Stomach (tissue), 8 donors: ENCODE measurements at regions not wholly inside any gene's neighbourhood (a gene's known extent, or its start where the extent isn't known, plus 50 kb on each side); places are given as distances from the start of the nearest gene placed in this dataset.

ENCODE experiments used
- DNase-seq, 2 donors: peaks; one replicate each; pipeline versions ENCODE4 v3.0.0 to v3.0.0-alpha.2; 2013 to 2019
- H3K27ac ChIP-seq, 5 donors: fragments of 200-600 bp in 4 of 5; sonication (generic) in 4 of 5; one replicate each; pipeline ENCODE4 v1.5.1; 2013 to 2019; ENCODE audit warnings: mild to moderate bottlenecking in 1 of 5, moderate library complexity in 1 of 5
- H3K27me3 ChIP-seq, 3 donors: fragments of 200-600 bp; sonication (generic); one replicate each; pipeline ENCODE4 v1.5.1; 2017 to 2019; ENCODE audit warnings: mixed run types in 1 of 3
- H3K36me3 ChIP-seq, 4 donors: fragments of 200-600 bp; sonication (generic); 1 replicate in 3 of 4; 2 replicates in 1 of 4; pipeline ENCODE4 v1.5.1; 2016 to 2019
- H3K4me1 ChIP-seq, 4 donors: fragments of 200-600 bp; sonication (generic); one replicate each; pipeline ENCODE4 v1.5.1; 2016 to 2019
- H3K4me3 ChIP-seq, 4 donors: fragments of 200-600 bp; sonication (generic) in 3 of 4; one replicate each; pipeline ENCODE4 v1.5.1; 2016 to 2019; ENCODE audit warnings: mild to moderate bottlenecking in 1 of 4
- H3K9me3 ChIP-seq, 4 donors: fragments of 200-600 bp; sonication (generic); one replicate each; pipeline ENCODE4 v1.5.1; 2016 to 2019
- EP300 ChIP-seq: sonication (generic); formaldehyde crosslinking; IDR thresholded peaks from one replicate; pipeline ENCODE4 v1.6.1; 2017; ENCODE audit warnings: antibody characterized with exemption
- POLR2A ChIP-seq, 4 donors: fragments of 450-650 bp; IDR thresholded peaks; one replicate each; pipeline ENCODE4 v1.6.1; 2016; ENCODE audit warnings: antibody characterized with exemption in 4 of 4, control low read depth in 2 of 4, mild to moderate bottlenecking in 1 of 4, moderate library complexity in 1 of 4
- POLR2AphosphoS5 ChIP-seq, 3 donors: sonication (generic); formaldehyde crosslinking; IDR thresholded peaks; one replicate each; pipeline ENCODE4 v1.6.1; 2016; ENCODE audit warnings: antibody characterized with exemption in 3 of 3
- WGBS, 5 donors: extraction: QIAGEN DNeasy Blood & Tissue Kit in 3 of 5; methylation state at CpG; one replicate each; pipeline versions ENCODE4 v1.1.5 to v1.1.7; 2013 to 2018; 5-methylcytosine and 5-hydroxymethylcytosine counted together
- intact Hi-C: fragments of 100-400 bp; cut with DNase I; formaldehyde crosslinking; loops from one replicate; pipeline ENCODE4 v1.15.1; 2023; ENCODE audit warnings: low total_unique reads
- TF ChIP-seq, protein P1 (sequence below), 7 experiments: fragments of 450-650 bp in 4 of 7; fragments of 200-600 bp in 3 of 7; sonication (generic) in 3 of 7; IDR thresholded peaks; one replicate each; pipeline ENCODE4 v1.5.1; 2016 to 2019; ENCODE audit warnings: antibody characterized with exemption in 7 of 7, control low read depth in 2 of 7, mild to moderate bottlenecking in 1 of 7
- donor health status: healthy with polysubstance abuse.
- donor health status: Bipolar disorder and iron deficiency.
- donor health status: healthy.

DNA sequence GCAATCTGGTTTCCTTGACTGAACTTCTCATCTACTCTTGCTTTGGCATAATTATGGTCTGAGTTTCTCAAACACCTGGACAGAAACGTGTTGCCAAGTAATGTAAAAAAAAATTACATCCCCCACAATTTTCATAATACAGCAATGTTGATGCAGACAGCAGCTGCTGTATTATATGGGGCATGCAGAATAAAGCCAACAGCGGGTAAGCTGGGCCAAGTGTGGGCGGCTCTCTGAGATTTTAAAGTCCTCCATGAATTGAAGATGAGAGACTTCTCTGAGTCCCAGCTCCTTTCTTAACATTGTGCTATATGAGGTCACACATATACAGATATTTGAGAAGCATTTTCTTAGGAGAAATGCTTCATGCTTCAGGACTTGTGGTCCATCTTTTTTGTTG, 881.2 kb downstream of the GALC start:
- no peak for DNase-seq
- Histone ChIP-seq H3K4me1 (no peaks in the 10 kb centered on the region), H3K4me3 (no peak overlapping the region), H3K9me3 (no peaks in the 10 kb centered on the region), H3K36me3 (no peaks in the 10 kb centered on the region), H3K27ac (no peak overlapping the region), H3K27me3 (no peaks in the 10 kb centered on the region)
- WGBS, 5 donors: 69 to 78% (median 71%) methylated on average over 3 of the region's 3 CpGs
- intact Hi-C loops: no loop called here
- TF ChIP-seq, protein P1, sequence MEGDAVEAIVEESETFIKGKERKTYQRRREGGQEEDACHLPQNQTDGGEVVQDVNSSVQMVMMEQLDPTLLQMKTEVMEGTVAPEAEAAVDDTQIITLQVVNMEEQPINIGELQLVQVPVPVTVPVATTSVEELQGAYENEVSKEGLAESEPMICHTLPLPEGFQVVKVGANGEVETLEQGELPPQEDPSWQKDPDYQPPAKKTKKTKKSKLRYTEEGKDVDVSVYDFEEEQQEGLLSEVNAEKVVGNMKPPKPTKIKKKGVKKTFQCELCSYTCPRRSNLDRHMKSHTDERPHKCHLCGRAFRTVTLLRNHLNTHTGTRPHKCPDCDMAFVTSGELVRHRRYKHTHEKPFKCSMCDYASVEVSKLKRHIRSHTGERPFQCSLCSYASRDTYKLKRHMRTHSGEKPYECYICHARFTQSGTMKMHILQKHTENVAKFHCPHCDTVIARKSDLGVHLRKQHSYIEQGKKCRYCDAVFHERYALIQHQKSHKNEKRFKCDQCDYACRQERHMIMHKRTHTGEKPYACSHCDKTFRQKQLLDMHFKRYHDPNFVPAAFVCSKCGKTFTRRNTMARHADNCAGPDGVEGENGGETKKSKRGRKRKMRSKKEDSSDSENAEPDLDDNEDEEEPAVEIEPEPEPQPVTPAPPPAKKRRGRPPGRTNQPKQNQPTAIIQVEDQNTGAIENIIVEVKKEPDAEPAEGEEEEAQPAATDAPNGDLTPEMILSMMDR (IDR thresholded peaks at IDR 0.05): no peak
- TF ChIP-seq POLR2AphosphoS5 (IDR thresholded peaks at IDR 0.05): no peak
- TF ChIP-seq EP300: no peak
- TF ChIP-seq POLR2A (IDR thresholded peaks at IDR 0.05): no peak

DNA sequence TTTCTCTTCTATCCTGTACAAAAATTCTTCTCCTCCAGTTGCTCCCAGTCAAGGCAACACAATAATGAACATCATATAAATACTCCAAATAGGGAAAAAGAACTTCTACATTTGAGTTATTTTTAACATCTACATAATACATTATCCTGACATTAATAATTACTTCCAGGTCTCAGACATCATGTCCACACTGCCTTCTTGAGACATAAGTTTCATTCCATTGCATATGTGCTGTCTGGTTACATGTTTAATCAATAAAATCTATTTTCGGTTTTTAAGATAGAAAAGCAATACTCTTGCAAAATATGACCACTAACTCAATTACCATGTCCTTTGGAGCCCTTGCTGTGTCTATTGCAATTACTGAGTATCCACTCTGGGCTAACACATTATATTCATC, 881.9 kb downstream of the GALC start:
- no peaks in the 10 kb centered on the region for H3K4me1 ChIP-seq
- no peak for DNase-seq
- TF ChIP-seq POLR2A (IDR thresholded peaks at IDR 0.05) (no peak), POLR2AphosphoS5 (IDR thresholded peaks at IDR 0.05) (no peak), EP300 (no peak)
- TF ChIP-seq, protein P1 (IDR thresholded peaks at IDR 0.05): no peak
- WGBS, 5 donors: 83 to 91% (median 87%) methylated on average over 1 of the region's 1 CpG
- no peaks in the 10 kb centered on the region for H3K36me3 ChIP-seq
- no peak overlapping the region for H3K27ac ChIP-seq
- H3K4me3 ChIP-seq: no peak overlapping the region
- H3K27me3 ChIP-seq: no peaks in the 10 kb centered on the region
- H3K9me3 ChIP-seq: no peaks in the 10 kb centered on the region
- intact Hi-C loops: no loop called here

DNA sequence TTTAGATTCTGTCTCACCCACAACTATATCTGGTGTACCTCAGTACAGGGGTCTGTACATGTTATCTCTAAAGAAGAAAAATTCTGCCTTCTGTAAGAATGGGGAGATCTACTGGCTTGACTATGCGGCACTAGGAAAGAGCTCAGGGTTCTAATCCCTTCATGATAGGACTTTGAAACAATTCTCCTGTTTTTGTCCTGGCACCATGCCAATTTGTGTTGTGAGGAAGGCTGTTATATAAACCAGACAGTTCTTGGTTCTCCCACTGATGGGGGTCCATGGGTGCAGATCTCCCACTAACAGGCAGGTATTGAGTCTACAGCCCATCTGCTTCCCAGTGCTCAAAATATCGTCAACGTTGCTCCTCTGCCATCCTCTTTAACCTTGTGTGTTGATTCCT, 883.7 kb downstream of the GALC start:
- H3K36me3 ChIP-seq: no peaks in the 10 kb centered on the region
- H3K4me1 ChIP-seq: no peaks in the 10 kb centered on the region
- WGBS, 5 donors: 86 to 94% (median 89%) methylated on average over 3 of the region's 3 CpGs
- TF ChIP-seq, protein P1 (IDR thresholded peaks at IDR 0.05): no peak
- TF ChIP-seq EP300 (no peak), POLR2A (IDR thresholded peaks at IDR 0.05) (no peak), POLR2AphosphoS5 (IDR thresholded peaks at IDR 0.05) (no peak)
- H3K4me3 ChIP-seq: no peak overlapping the region
- no peaks in the 10 kb centered on the region for H3K9me3 ChIP-seq
- intact Hi-C loops: no loop called here
- DNase-seq: no peak
- H3K27me3 ChIP-seq: no peaks in the 10 kb centered on the region
- no peak overlapping the region for H3K27ac ChIP-seq

DNA sequence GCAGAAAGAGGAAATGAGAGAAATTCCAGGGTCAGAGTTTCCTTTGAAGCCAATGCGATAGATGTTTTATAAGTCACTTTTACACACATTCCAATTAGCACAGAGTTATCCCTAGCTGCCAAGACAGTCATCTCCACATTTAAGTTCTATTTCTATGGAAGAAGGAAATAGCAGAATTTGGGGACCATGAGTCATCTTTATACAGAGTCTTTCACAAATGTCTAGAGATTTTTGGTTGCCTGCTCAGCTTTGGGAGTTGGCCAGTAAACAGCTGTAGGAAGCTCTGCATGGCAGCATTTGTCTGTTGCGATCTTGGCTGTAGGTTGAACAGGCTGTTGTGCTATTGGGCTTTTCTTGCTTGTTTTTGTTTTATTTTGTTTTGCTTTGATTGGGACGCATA, 884.3 kb downstream of the GALC start:
- H3K4me3 ChIP-seq: no peak overlapping the region
- no peaks in the 10 kb centered on the region for H3K27me3 ChIP-seq
- 73 to 86% (median 77%) methylated on average over 3 of the region's 3 CpGs for WGBS, 5 donors
- H3K27ac ChIP-seq: no peak overlapping the region
- no peaks in the 10 kb centered on the region for H3K4me1 ChIP-seq
- intact Hi-C loops: no loop called here
- TF ChIP-seq EP300 (no peak), POLR2A (IDR thresholded peaks at IDR 0.05) (no peak), POLR2AphosphoS5 (IDR thresholded peaks at IDR 0.05) (no peak)
- TF ChIP-seq, protein P1 (IDR thresholded peaks at IDR 0.05): no peak
- no peaks in the 10 kb centered on the region for H3K9me3 ChIP-seq
- no peaks in the 10 kb centered on the region for H3K36me3 ChIP-seq
- DNase-seq: no peak
